B cell (primary cell): ENCODE measurements at regions not wholly inside any gene's neighbourhood (a gene's known extent, or its start where the extent isn't known, plus 50 kb on each side); places are given as distances from the start of the nearest gene placed in this dataset.

Experiments used
- ATAC-seq: fragments of 200-7000 bp; cut with Tn5 transposase; one replicate; pipeline ENCODE4 v1.10.0; 2021; ENCODE audit warnings: low read depth, mild to moderate bottlenecking, moderate number of reproducible peaks, moderate library complexity
- CTCF ChIA-PET: fragments of 350-600 bp; sonication (Branson Sonifier 250); formaldehyde crosslinking; loops from one replicate; lab custom pipeline; 2021; ENCODE audit warnings: antibody characterized with exemption, inconsistent platforms; lab: Charles Lee
- POLR2A ChIA-PET: fragments of 350-600 bp; sonication (Branson Sonifier 250); formaldehyde crosslinking; loops from one replicate; lab custom pipeline; 2021; ENCODE audit warnings: antibody characterized with exemption; lab: Charles Lee
- DNase-seq: peaks from one replicate; pipeline ENCODE4 v3.0.0; 2013
- H2AFZ ChIP-seq: 2 replicates; pipeline ENCODE4 v1.6.1; 2012; ENCODE audit warnings: mild to moderate bottlenecking, low read depth, low read length; ENCODE audit not compliant: insufficient read depth, poor library complexity, severe bottlenecking
- H3K27ac ChIP-seq, 2 donors: 1 replicate in 1 of 2; 2 replicates in 1 of 2; pipeline ENCODE4 v1.5.1; 2012 to 2013; ENCODE audit warnings: low read length in 2 of 2, mild to moderate bottlenecking in 2 of 2, moderate library complexity in 1 of 2
- H3K27me3 ChIP-seq, 4 experiments: fragments of 200-600 bp in 1 of 4; sonication (generic) in 1 of 4; replicated peaks in 1 of 4; 1 replicate in 2 of 4; 2 replicates in 2 of 4; pipeline versions ENCODE4 v1.6.1 to v1.7.0; 2013 to 2016; ENCODE audit warnings: low read length in 3 of 4, mild to moderate bottlenecking in 2 of 4, mixed read lengths in 1 of 4, moderate library complexity in 1 of 4; ENCODE audit not compliant: insufficient read depth in 4 of 4, control insufficient read depth in 3 of 4; ENCODE audit errors: control extremely low read depth in 1 of 4
- H3K36me3 ChIP-seq, 2 experiments: replicated peaks in 1 of 2; 1 replicate in 1 of 2; 2 replicates in 1 of 2; pipeline versions ENCODE4 v1.6.1 to v1.7.1; 2013; ENCODE audit warnings: low read length in 1 of 2; ENCODE audit not compliant: insufficient read depth in 2 of 2, control insufficient read depth in 1 of 2; ENCODE audit errors: control extremely low read depth in 1 of 2, extremely low read depth in 1 of 2
- H3K4me1 ChIP-seq, 2 donors: fragments of 200-600 bp in 1 of 2; sonication (generic) in 1 of 2; 1 replicate in 1 of 2; 2 replicates in 1 of 2; pipeline versions ENCODE4 v1.5.1 to v1.6.1; 2013 to 2017; ENCODE audit warnings: low read length in 2 of 2; ENCODE audit not compliant: control insufficient read depth in 2 of 2, insufficient read depth in 2 of 2
- H3K4me2 ChIP-seq: replicated peaks from 2 replicates; pipeline ENCODE3; 2012; ENCODE audit warnings: mild to moderate bottlenecking, low read depth, low read length; ENCODE audit not compliant: poor library complexity, severe bottlenecking
- H3K4me3 ChIP-seq, 5 experiments: fragments of 200-600 bp in 1 of 5; sonication (generic) in 1 of 5; 1 replicate in 3 of 5; 2 replicates in 2 of 5; pipeline versions ENCODE4 v1.5.1 to v1.7.0; 2011 to 2016; ENCODE audit warnings: low read length in 4 of 5, mild to moderate bottlenecking in 4 of 5, low read depth in 2 of 5, control low read depth in 1 of 5, moderate library complexity in 1 of 5; ENCODE audit not compliant: insufficient read depth in 1 of 5; ENCODE audit errors: control extremely low read depth in 1 of 5, extremely low read depth in 1 of 5
- H3K79me2 ChIP-seq: fragments of 200-600 bp; sonication (generic); one replicate; pipeline ENCODE4 v1.6.0; 2016; ENCODE audit warnings: low read length; ENCODE audit not compliant: control insufficient read depth, insufficient read depth
- H3K9ac ChIP-seq: fragments of 200-600 bp; sonication (generic); 2 replicates; pipeline ENCODE4 v1.6.1; 2017; ENCODE audit warnings: mild to moderate bottlenecking, low read length, moderate library complexity
- H3K9me3 ChIP-seq, 3 donors: one replicate each; pipeline versions ENCODE4 v1.6.1 to v1.7.1; 2013; ENCODE audit warnings: low read length in 2 of 3; ENCODE audit not compliant: control insufficient read depth in 2 of 3, insufficient read depth in 1 of 3; ENCODE audit errors: control extremely low read depth in 1 of 3
- H4K20me1 ChIP-seq: 2 replicates; pipeline ENCODE4 v1.6.0; 2012; ENCODE audit warnings: mild to moderate bottlenecking, low read length; ENCODE audit not compliant: insufficient read depth, control insufficient read depth, poor library complexity, severe bottlenecking
- H3K27ac Mint-ChIP-seq: one replicate; pipeline ENCODE4 v1.8.0; 2021; ENCODE audit warnings: mixed read lengths
- H3K27me3 Mint-ChIP-seq: one replicate; pipeline ENCODE4 v1.8.0; 2021; ENCODE audit warnings: mixed read lengths
- H3K4me1 Mint-ChIP-seq: one replicate; pipeline ENCODE4 v1.8.0; 2021; ENCODE audit warnings: mixed read lengths
- H3K4me3 Mint-ChIP-seq: one replicate; pipeline ENCODE4 v1.8.0; 2021; ENCODE audit warnings: mixed read lengths
- H3K9me3 Mint-ChIP-seq: one replicate; pipeline ENCODE4 v1.8.0; 2022; ENCODE audit warnings: mixed read lengths; ENCODE audit not compliant: insufficient read depth
- EZH2 ChIP-seq: IDR thresholded peaks from 2 replicates; pipeline ENCODE4 v1.6.1; 2012; ENCODE audit warnings: borderline replicate concordance, low read depth, mild to moderate bottlenecking, moderate library complexity, low read length; ENCODE audit not compliant: insufficient read depth, poor library complexity, severe bottlenecking
- WGBS: methylation state at CpG from one replicate; pipeline ENCODE4 v1.1.5; 2013; ENCODE audit warnings: missing lambda C conversion rate; ENCODE audit not compliant: insufficient coverage; 5-methylcytosine and 5-hydroxymethylcytosine counted together
- intact Hi-C: fragments of 100-400 bp; cut with micrococcal nuclease; formaldehyde crosslinking; loops from one replicate; pipeline ENCODE4 v1.10.0; 2022
- TF ChIP-seq, protein P1 (sequence below): fragments of 200-600 bp; IDR thresholded peaks from one replicate; pipeline ENCODE4 v1.8.0; 2022; ENCODE audit warnings: antibody characterized with exemption, mild to moderate bottlenecking

DNA sequence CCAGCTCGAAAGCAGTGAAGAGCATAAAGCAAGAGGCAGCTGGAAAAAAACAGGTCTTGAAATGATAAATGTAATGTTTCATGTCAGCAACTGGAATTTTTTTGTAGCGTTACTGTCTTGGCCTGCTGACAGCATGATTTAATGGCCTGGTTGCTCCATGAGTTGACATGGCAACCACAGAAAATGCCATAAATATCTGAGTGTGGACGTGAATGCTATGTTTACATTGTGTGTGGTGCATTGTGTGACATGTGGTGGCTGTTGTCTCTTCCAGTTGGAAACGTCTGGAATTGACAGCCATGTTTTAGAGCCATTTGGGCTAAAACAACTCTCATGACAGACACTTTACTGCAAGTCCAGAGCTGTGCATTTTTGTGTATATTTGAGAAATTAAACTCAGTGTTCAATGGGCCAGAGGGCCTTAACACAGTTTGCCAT lies 170.0 kb downstream of the FOXA2 start:
- intact Hi-C loops = no loop called here
- POLR2A ChIA-PET = no interaction called here

DNA sequence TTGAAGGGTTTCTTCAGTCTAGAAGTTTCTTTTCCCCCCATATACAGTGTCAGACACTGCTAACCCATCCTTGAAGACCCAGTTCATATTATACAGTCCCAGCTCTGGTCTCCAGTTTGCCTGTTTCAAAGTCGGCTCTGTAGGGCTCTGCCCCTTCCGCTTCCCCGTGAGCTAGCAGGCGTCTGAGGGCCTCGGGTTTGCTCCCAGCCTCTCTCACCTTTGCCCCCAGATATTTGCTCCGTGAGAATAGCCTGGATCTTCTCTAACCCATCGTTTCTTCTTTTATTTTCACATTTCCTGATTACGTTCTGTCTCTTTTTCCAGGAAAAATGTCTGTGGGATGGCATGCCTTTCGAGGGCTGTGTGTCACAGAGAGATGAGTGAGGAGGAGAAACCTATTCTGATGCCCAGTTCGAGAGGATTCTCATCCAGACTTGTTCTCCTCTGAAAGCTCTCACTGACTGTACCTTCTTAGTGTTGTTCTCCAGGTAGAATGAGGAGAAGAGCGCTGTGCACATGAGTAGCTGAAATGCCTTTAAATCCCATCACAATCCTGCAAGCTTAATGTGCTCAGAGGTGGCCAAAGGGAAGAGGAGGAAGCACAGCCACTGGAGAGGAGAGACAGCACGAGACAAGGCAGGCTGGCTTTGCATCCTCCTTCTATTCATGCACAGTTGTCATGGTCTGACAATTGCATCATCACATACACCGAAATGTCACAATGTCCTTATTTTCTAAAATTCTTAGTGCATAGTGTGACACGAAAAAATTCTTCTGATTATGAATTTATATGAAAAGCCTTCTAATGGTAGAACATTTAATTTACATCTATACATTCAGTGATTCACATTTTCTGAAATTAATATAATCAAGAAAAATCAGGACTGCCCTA lies 171.1 kb downstream of the FOXA2 start:
- no peak overlapping the region for H3K9ac ChIP-seq
- H2AFZ ChIP-seq = no peak overlapping the region
- no peaks in the 10 kb centered on the region for H3K9me3 Mint-ChIP-seq
- H3K27me3 Mint-ChIP-seq = peaks cover 3% of the 10 kb centered on the region
- no peaks in the 10 kb centered on the region for H3K27me3 ChIP-seq
- DNase-seq (no peak), ATAC-seq (no peak)
- ChIA-PET CTCF (no interaction called here), POLR2A (no interaction called here)
- no peaks in the 10 kb centered on the region for H3K4me1 ChIP-seq
- no peaks in the 10 kb centered on the region for H3K36me3 ChIP-seq
- no peak overlapping the region for H3K27ac ChIP-seq
- H3K4me3 ChIP-seq = no peak overlapping the region
- H3K27ac Mint-ChIP-seq = no peak overlapping the region
- H3K79me2 ChIP-seq = no peaks in the 10 kb centered on the region
- H3K4me2 ChIP-seq = no peak overlapping the region
- H3K4me1 Mint-ChIP-seq = no peaks in the 10 kb centered on the region
- intact Hi-C loops = no loop called here
- no peak overlapping the region for H3K4me3 Mint-ChIP-seq
- no peaks in the 10 kb centered on the region for H3K9me3 ChIP-seq
- no peaks in the 10 kb centered on the region for H4K20me1 ChIP-seq
- TF ChIP-seq, protein P1, sequence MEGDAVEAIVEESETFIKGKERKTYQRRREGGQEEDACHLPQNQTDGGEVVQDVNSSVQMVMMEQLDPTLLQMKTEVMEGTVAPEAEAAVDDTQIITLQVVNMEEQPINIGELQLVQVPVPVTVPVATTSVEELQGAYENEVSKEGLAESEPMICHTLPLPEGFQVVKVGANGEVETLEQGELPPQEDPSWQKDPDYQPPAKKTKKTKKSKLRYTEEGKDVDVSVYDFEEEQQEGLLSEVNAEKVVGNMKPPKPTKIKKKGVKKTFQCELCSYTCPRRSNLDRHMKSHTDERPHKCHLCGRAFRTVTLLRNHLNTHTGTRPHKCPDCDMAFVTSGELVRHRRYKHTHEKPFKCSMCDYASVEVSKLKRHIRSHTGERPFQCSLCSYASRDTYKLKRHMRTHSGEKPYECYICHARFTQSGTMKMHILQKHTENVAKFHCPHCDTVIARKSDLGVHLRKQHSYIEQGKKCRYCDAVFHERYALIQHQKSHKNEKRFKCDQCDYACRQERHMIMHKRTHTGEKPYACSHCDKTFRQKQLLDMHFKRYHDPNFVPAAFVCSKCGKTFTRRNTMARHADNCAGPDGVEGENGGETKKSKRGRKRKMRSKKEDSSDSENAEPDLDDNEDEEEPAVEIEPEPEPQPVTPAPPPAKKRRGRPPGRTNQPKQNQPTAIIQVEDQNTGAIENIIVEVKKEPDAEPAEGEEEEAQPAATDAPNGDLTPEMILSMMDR = no peak
- no peak for TF ChIP-seq EZH2
- WGBS = 100% methylated on average over 7 of the region's 14 CpGs

More for the DNA sequence above, 170.0 kb downstream of the FOXA2 start:
- peaks cover 3% of the 10 kb centered on the region for H3K27me3 Mint-ChIP-seq
- no peaks in the 10 kb centered on the region for H3K4me1 ChIP-seq
- H3K4me3 Mint-ChIP-seq = no peak overlapping the region
- H3K27ac ChIP-seq = no peak overlapping the region
- no peaks in the 10 kb centered on the region for H3K27me3 ChIP-seq
- TF ChIP-seq EZH2 = no peak
- TF ChIP-seq, protein P1 = no peak
- no peak overlapping the region for H3K4me3 ChIP-seq
- H3K4me1 Mint-ChIP-seq = no peaks in the 10 kb centered on the region
- CTCF ChIA-PET = no interaction called here
- no peaks in the 10 kb centered on the region for H4K20me1 ChIP-seq
- no peak for DNase-seq
- no peak overlapping the region for H2AFZ ChIP-seq
- H3K9ac ChIP-seq = no peak overlapping the region
- no peak for ATAC-seq
- 17% methylated on average over 2 of the region's 4 CpGs for WGBS
- H3K79me2 ChIP-seq = no peaks in the 10 kb centered on the region
- H3K9me3 ChIP-seq = no peaks in the 10 kb centered on the region
- no peak overlapping the region for H3K27ac Mint-ChIP-seq
- H3K4me2 ChIP-seq = no peak overlapping the region
- H3K9me3 Mint-ChIP-seq = no peaks in the 10 kb centered on the region
- no peaks in the 10 kb centered on the region for H3K36me3 ChIP-seq
